Activated T-helper 1 cell treated with anti-CD3 and anti-CD28 coated beads, Interleukin-12 subunit alpha, Interleukin-12 subunit beta, Interleukin-2, Interleukin-4 antibody, amounts not matched to agents 30 ng/mL and 10 ng/mL and 1 ng/mL, durations not matched to agents 14 hours and 24 hours and 36 hours (primary cell): ENCODE measurements at regions not wholly inside any gene's neighbourhood (a gene's known extent, or its start where the extent isn't known, plus 50 kb on each side); places are given as distances from the start of the nearest gene placed in this dataset.

ENCODE experiments used
- DNase-seq: peaks from one replicate; pipeline ENCODE4 v3.0.0; 2021; ENCODE audit warnings: low spot score
- H3K27ac Mint-ChIP-seq: one replicate; pipeline ENCODE4 v1.8.0; 2021; ENCODE audit warnings: mild to moderate bottlenecking, mixed read lengths
- H3K27me3 Mint-ChIP-seq: one replicate; pipeline ENCODE4 v1.8.0; 2022; ENCODE audit warnings: mild to moderate bottlenecking, moderate library complexity, mixed read lengths; ENCODE audit not compliant: insufficient read depth
- H3K36me3 Mint-ChIP-seq: one replicate; pipeline ENCODE4 v1.8.0; 2021; ENCODE audit warnings: low read depth, mixed read lengths
- H3K4me1 Mint-ChIP-seq: one replicate; pipeline ENCODE4 v1.8.0; 2021; ENCODE audit warnings: low read depth, mixed read lengths
- H3K4me3 Mint-ChIP-seq: one replicate; pipeline ENCODE4 v1.8.0; 2021; ENCODE audit warnings: mild to moderate bottlenecking, moderate library complexity, mixed read lengths
- H3K9me3 Mint-ChIP-seq: one replicate; pipeline ENCODE4 v1.8.0; 2021; ENCODE audit warnings: mixed read lengths
- intact Hi-C: fragments of 100-400 bp; cut with micrococcal nuclease; formaldehyde crosslinking; loops from one replicate; pipeline ENCODE4 v1.15.1; 2024

DNA sequence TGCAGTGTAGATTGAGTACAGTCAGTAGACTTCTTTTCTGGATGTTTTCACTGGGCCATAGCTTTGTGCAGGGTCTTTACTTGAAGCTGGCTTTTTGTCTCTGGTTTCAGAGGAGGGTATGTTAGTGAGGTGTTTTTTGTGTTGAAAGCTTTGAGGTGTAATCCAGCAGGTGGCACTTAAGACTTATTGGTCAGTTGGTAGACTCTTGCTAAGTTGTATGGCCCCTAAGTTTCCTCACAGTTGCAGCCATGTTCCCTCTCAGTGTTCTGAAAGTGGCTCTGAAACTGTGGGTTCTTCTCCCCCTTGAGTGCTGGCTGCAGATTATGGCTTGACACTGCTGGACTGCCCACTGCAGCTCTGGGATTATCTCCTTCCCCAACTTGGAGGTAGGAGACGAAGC lies 55.7 kb upstream of the SLC44A1 start:
- no peaks in the 10 kb centered on the region for H3K9me3 Mint-ChIP-seq
- peaks cover 22% of the 10 kb centered on the region for H3K27me3 Mint-ChIP-seq
- no peaks in the 10 kb centered on the region for H3K4me1 Mint-ChIP-seq
- intact Hi-C loops, result no loop called here
- no peak overlapping the region for H3K4me3 Mint-ChIP-seq
- no peak overlapping the region for H3K27ac Mint-ChIP-seq
- DNase-seq, result no peak
- no peaks in the 10 kb centered on the region for H3K36me3 Mint-ChIP-seq

DNA sequence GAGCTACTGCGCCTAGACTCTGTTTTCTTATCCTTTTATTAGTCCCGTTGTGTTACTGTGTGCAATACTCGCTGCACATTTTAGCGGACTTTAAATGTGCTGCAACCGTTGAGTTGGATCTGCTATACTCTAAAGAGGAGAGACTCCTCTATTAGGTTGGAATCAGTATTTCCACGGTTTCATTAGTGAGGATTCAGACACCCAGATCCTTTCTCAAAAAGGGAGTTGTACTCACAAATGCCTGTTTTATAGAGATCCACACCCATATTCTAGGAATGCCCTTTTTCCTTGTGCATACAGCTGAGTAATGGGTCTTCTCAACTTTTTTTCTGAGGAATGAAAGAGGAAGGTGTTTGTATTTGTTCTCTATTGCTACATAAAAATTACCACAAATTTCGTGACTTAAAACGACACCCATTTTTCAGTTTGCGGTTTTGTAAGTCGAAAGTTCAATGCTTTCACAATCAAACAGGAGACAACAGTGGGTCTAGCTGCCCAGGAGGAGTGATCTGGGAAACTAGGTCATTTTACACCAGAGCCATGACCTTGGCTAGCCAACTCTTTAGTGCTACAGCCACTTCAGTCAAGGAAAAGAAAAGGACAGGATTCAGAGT lies 52.8 kb upstream of the SLC44A1 start:
- no peaks in the 10 kb centered on the region for H3K4me1 Mint-ChIP-seq
- H3K27me3 Mint-ChIP-seq, result peaks cover 10% of the 10 kb centered on the region
- H3K27ac Mint-ChIP-seq, result no peak overlapping the region
- H3K4me3 Mint-ChIP-seq, result no peak overlapping the region
- H3K9me3 Mint-ChIP-seq, result no peaks in the 10 kb centered on the region
- no peak for DNase-seq
- intact Hi-C loops, result no loop called here
- no peaks in the 10 kb centered on the region for H3K36me3 Mint-ChIP-seq

DNA sequence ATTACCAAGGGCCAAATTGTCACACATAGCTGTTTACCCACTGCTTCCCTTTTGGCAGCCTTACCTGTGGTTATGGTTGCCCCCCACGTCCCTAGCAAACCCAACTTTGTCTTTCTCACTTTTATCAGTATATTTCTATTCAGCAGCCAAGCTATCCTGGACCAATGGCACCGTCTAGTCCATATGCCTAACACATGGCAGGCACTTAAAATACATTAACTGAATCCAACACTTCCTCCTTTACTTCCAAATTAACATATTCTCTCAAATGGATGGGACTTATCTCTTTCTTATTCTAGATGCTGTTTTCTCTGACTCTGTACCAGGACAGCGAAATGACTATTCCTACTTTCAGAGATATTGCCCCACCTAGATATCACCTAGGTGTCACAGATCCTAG lies 50.9 kb upstream of the SLC44A1 start:
- no peak overlapping the region for H3K27ac Mint-ChIP-seq

DNA sequence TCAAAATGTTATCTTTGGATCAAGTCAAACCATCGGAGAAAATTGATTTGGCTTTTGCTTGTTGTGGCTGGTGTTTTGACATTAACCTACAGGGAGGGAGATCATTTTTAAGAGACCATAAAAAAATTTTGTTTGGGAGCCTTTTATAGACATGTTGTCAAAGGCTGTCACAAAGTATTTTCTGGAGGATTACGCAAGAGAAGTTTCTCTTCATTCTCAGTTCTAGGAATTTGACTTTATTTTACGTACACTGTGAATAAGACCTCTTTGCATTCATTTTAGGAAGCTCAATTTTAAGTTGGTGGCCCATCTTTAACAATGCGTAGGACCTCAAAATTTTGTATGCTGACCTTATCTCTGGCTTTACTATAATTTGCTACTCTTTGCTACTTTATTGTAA lies 50.2 kb upstream of the SLC44A1 start:
- peaks cover 4% of the 10 kb centered on the region for H3K27me3 Mint-ChIP-seq
- H3K36me3 Mint-ChIP-seq, result no peaks in the 10 kb centered on the region
- H3K4me3 Mint-ChIP-seq, result no peak overlapping the region
- DNase-seq, result no peak
- no peaks in the 10 kb centered on the region for H3K9me3 Mint-ChIP-seq
- H3K4me1 Mint-ChIP-seq, result no peaks in the 10 kb centered on the region
- H3K27ac Mint-ChIP-seq, result no peak overlapping the region
- intact Hi-C loops, result no loop called here

More for the DNA sequence above, 50.9 kb upstream of the SLC44A1 start:
- no peak for DNase-seq
- H3K4me1 Mint-ChIP-seq, result no peaks in the 10 kb centered on the region
- H3K4me3 Mint-ChIP-seq, result no peak overlapping the region
- peaks cover 5% of the 10 kb centered on the region for H3K27me3 Mint-ChIP-seq
- no peaks in the 10 kb centered on the region for H3K9me3 Mint-ChIP-seq
- intact Hi-C loops, result no loop called here
- no peaks in the 10 kb centered on the region for H3K36me3 Mint-ChIP-seq
